Fibroblast of the conjunctiva (primary cell): ENCODE measurements at regions not wholly inside any gene's neighbourhood (a gene's known extent, or its start where the extent isn't known, plus 50 kb on each side); places are given as distances from the start of the nearest gene placed in this dataset.
"Not testable (repeated sequence)": the region's sequence is repeated elsewhere in the genome, so short reads cannot be mapped to it uniquely, and the experiment has no call there.

ENCODE experiments used
- DNase-seq: peaks from one replicate; pipeline ENCODE4 v3.0.0-alpha.2; 2010; ENCODE audit warnings: low read depth

DNA sequence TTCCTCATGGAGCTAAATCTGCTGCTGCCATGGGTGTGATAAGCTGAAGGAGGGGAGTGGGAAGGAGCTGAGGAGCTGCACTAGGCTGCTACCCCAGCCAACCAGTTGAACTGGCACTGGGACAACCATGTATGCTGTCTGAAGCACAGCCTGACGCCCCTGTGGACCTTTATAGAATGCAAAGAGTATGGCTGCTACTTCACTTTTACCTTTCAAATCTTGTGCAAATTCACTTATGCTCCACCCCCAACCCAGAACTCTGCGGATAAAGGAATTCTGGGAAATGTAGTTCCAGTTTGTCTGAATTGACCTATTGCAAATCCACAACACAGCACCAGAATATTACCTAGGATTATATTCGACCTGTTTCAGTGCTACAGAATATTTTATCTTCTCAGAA lies 217.4 kb upstream of the SLC35B3 start:
- no peak for DNase-seq

DNA sequence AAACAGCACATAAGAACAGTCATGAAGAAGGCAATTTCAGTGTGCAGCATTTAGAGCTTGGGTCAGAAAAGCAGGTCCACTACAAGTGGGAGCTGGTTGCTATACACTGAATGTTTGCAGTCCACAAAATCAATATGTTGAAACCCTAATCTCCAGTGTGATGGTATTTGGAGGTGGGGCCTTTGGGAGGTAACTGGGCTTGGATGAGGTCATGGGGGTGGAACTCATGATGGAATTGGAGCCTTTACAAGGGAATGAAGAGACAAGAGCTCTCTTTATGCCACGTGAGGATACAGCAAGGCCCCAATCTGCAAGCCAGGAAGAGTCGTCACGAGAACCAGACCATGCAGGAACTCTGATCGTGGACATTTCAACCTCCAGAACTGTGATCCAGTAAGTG lies 216.7 kb upstream of the SLC35B3 start:
- DNase-seq, result no peak

DNA sequence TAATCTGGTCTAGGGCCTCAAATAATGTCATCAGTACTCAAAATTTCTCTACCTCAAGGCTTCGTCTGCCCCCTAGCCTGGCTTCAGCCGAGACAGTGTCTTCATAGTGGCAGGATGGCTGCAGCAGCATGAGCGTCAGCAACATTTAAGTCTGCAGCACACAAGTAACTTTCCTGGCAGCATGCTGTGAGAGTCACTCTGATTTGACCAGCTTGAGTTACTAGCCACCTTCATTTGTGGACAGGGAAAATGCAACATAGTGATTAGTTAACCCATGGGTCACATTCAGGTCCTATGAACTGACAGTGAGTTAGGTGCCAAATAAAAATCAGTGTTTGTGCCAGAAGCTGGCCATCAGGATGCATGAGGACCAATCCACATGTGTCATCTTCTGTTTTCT lies 209.9 kb upstream of the SLC35B3 start:
- no peak for DNase-seq

DNA sequence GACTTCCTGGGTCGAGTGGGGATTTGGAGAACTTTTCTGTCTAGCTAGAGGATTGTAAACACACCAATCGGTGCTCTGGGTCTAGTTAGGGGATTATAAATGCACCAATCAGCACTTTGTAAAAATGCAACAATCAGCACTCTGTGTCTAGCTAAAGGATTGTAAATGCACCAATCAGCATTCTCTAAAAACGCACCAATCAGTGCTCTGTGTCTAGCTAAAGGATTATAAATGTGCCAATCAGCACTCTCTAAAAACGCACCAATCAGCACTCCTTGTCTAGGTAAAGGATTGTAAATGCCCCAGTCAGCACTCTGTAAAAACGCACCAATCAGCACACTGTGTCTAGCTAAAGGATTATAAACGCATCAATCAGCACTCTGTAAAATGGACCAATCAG lies 209.0 kb upstream of the SLC35B3 start:
- no peak for DNase-seq

DNA sequence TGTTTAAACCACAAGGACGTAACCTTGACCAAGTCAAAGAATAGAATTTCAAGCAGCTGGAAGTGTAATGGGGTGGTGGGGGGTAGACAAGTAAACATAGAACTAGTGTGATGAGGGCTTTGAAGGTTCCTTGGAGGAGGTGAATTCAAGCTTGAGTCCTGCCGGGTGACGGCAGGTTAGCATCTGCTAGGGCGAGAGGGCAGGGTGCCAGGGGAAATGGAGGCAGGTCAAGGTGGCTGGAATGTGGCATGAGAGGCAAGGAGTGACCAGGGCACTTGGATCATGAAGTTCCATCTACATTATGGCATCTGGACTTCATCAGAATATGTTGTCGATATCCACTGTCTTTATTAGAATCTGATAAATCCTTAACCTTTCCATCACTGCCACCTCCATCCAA lies 207.5 kb upstream of the SLC35B3 start:
- no peak for DNase-seq

DNA sequence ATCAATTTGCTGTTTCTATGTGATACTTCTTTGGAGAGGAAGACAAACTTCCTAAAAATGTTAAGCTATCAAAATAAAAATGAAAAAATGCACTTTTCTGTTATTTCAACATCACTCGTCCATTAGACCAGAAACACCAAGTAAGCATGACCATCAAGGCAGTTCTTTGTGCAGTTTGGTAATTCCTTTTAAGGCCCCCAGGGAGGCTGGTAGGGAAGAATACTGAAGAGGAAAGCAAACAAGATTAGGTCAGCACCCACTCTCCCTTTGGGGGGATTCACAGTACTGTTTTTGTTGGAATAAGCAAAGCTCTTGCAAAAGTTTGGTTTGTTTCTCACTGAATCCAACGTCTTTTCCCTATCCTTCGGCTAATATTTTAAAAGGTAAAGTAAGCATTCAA lies 206.8 kb upstream of the SLC35B3 start:
- DNase-seq, result no peak

DNA sequence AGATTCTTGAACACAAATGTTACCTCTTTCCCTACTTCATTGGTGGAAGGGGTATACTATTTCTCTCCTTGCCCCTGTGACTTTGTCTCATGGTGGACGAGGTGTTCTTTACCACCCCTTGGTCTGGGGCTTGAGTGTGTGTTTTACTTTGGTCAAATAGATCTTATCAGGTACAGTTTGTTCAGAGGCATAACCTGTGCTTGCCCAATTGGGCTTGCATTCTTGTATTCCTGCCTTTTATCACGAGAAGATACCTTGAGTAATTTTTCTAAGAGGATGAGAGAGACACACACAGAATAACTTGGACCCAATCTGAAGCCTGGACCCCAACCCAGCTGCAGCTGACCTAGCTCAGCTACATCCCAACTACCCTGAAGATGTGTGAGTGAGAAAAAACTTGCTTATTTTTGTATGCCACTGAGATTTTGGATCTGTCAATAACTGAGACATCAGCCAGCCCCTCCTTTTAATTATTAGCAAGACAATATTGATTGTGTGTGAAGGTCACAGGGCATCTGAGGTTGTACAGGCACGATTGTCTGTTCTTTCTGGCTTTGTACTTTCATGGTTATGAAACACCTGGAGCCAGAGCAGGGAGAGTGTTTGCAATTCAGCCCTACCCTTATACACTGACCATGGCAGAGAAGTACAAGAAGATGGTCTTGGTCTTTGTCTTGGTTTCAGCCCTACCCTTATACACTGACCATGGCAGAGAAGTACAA lies 204.7 kb upstream of the SLC35B3 start:
- no peak for DNase-seq

DNA sequence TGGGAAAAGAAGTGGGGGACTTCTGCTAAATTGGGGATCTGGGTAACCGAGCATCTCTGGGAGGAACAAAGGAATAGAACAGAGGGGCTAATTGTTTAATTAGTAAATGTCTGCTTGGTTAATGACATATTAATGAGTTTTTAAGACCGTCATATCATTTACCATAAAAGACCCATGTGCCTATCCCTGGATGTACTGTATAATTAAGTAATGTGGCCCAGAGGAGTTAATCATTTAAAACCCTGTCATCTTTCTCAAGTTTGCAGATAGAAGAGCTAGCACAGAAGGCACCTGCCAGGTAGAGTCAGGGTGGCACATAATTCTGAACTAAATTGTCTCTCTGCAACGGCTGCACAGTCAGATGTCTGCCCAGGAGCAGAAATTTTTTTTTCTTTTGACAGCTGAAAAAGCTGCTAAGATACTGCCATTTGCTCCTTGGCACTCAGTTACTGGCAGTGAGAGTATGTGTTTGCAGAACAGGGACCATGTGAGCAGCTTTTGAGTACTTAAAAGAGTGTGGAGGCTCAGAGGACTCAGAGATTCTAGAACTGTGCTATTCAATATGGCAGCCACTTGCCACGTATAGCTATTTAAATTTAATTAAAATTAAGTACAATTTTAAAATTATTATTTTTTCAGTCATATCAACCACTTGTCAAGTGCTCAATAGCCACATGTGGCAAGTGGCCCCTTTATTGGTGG lies 202.7 kb upstream of the SLC35B3 start:
- no peak for DNase-seq

DNA sequence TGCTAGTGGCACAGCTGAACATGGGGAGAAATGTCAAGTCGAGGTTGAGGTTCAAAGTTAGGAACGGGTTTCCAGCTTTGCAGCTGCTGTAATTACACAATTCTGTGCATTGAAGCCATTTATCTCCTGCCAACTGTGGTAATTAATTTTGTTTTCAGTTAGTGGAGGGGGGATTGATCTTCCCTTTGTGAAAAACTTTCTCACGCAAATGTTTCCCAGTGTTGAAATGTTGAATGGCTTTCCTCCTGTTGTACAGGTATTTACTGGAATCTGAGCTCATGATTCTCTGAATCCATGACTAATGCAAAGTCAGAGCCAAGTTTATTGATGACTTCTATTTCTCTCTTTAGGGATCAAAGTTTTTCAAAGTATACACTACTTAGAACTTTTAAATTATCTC lies 198.4 kb upstream of the SLC35B3 start:
- no peak for DNase-seq

DNA sequence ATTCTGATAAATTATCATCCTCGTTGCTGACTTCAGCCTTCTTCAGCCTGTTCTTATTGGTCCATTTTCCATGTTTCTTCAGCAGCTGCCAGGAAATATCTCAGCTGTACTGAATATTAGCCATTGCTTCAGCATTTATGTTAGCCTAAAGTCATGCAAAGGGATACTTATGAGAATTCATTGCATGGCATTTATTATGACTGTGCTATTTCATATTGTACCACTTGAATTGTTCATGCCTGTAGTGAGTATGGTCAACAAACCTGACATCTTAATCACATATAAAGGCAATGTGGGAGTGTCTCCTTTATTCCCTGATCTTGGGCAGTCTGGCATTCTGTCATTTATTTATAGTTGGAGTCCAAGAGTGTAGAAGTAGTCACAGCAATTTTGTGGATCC lies 193.4 kb upstream of the SLC35B3 start:
- DNase-seq, result no peak

DNA sequence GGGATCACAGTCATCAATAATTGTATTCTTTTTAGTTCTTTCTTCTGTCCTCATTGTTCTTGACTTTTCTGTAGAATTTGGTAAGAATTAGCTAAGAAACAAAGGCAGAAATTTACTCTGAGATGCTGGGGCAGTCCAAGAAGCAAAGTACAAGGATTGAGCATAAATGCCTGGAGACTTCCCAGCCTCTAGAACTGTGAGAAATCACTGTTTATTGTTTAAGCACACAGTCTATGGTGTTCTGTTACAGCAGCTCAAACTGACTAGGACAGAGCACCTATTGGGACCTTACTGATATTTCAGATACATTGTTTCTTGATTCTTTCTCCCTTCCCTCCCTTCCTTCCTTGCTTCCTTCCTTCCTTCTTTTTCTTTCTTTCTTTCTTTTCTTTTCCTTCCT lies 192.7 kb upstream of the SLC35B3 start:
- no peak for DNase-seq

DNA sequence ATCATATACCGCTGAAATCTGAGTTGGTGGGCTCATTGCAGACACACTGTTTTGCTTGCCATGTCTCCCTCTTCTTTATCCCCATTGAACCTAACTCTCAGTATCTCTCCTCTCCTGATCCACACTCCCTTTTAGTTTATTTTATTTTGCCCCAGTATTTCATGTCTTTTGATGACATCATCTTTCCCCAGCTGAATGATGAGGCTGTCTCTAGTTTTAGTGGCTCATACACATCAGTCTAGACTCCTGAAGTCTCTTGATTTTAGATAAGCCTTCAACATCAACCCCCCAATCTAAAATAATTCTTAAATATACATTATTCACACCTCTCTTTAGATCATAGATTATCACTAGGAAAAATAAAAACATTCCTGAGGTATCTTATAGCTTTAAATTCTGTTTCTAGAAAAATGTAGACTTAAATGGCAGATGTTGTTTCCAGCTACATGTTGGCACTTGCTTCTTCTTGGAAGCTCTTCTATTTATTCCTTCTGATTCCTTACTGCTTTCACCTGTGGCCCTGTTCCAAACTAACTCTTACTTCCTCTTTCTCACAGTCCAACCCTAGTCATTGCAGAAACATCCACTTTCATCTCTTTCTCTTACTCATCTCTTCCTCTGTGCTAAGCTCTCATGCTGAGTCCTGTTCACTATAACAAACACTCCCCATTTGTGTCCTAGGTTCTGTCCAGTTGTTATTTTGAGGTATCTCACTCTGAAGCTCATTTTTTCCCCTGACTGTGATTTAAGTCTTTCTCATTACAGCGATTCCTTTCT lies 191.9 kb upstream of the SLC35B3 start:
- DNase-seq, result peak; percentile 3

DNA sequence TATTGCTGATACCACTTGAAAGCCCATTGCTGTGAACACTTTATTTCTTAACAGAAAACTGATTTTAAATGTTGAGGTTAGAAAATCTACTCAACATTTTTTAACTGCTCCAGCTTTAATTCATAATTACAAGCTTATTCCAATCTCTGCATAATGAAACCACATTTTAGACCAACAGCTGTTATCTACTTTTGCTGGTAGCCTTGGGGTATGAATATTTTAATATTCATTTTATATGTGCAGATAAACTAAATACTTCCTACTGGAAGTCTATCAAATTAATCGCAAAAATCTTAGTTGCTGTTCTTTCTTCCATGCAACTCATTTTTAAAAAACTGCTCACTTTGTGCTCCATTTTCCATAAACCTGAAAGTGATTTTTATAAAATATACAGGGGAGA lies 189.3 kb upstream of the SLC35B3 start:
- no peak for DNase-seq

DNA sequence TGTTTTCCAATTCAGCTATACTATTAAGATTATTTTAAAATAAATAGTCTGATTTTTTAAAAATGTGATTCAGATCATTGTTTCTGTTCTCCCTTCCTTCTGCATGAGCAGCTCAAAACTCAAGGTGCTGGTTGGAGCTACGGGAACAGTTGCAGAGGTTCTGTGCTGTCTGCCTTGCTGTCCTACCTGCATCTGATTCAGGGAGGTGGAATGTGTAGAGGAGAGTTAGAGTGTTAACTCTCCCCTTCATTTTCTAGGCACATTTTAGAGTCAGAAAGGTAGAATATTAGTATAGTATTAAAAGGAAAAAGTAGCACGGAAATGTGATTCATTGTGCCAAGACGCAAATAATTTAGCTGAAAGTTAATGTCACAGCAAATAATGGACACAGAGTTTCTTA lies 188.1 kb upstream of the SLC35B3 start:
- no peak for DNase-seq

DNA sequence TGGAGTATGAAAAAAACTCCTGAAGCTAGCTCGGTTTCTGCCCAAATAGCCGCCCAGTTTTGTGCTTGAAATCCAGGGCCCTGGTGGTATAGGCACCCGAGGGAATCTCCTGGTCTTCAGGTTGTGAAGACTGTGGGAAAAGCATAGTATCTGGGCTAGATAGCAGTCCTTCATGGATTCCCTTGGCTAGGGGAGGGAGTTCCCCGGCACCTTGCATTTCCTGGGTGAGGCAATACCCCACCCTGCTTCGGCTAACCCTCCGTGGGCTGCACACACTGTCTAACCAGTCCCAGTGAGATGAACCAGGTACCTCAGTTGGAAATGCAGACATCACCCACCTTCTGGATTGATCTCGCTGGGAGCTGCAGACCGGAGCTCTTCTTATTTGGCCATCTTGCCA lies 184.5 kb upstream of the SLC35B3 start:
- DNase-seq, result no peak

DNA sequence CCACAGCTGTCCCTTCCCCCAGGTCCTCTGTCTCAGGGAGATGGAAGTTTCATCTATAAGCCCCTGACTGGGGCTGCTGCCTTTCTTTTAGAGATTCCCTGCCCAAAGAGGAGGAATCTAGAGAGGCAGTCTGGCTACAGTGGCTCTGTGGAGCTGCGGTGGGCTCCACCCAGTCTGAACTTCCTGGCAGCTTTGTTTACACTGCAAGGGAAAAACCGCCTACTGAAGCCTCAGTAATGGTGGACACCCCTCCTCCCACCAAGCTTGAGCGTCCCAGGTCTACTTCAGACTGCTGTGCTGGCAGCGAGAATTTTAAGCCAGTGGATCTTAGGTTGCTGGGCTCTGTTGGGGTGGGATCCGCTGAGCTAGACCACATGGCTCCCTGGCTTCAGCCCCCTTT lies 184.1 kb upstream of the SLC35B3 start:
- DNase-seq, result not testable (repeated sequence)

DNA sequence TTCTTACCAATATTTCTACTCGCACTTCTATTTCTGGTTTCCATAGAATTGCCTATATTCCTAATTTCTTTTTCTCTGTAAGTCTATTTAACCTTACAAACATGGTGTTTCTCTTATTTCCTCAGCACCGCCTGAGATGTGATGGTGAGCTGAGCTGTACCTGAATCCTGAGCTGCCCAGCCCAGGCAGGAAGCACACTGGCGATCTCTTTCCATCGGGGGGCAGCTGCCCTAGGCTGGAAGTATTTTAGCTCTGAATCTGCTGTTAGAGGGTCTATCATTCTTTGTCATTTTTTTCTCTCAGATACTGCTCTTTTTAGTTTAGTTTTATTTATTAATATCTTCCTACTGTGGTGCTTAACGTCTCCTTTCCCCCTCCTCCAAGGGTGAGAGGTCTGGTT lies 173.4 kb upstream of the SLC35B3 start:
- DNase-seq, result no peak

DNA sequence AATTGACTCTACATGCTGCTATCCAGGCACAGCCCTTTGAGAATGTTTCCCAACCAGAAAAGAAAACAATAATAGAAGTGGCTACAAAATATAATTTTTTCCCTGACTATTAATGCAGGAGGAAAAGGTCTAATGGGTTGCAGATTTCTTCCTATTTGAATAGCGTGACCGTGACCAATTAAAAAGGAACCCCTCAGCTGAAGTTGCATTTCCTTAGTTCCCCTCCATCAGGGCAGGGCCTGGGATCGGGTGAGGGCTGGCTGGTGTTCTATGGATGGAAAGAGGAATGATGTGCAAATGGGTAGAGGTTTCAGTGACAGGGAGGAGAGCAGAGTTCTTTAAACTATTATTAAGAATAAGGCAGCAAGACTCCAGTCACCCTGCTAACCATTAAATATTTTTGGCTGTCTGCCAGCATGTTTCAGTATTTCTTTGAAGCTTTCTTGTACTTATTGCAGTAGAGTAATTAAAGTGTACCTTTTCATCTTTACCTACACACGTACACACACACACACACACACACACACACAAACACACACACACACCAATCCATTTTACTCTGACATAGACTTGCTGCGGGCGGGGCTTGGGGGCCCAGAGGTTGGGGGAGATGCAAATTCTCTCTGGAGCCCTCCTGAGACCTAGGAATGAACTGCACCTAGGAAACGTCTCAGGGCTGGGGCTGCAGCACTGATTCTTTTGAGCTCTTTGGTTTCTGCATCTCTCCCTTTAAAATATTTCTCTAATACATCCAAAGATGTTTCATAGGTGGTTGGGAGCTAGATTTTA lies 154.8 kb upstream of the SLC35B3 start:
- DNase-seq, result no peak

DNA sequence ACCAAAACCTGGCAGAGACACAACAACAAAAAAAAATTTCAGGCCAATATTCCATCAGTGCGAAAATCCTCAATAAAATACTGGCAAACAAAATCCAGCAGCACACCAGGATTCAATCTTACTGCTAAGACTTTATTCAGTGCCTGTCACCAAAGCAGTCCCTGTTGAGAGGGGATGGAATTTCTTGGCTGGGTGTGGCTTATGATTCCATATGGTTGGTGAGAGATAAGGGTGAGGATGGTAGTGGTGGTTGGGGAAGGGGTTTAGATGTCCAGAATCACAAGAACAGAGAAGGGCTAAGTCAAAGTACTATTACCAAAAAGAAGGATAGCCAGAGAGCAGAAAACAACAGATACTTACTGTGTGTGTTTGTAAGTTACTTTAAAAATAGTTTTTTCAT lies 152.8 kb upstream of the SLC35B3 start:
- DNase-seq, result no peak

DNA sequence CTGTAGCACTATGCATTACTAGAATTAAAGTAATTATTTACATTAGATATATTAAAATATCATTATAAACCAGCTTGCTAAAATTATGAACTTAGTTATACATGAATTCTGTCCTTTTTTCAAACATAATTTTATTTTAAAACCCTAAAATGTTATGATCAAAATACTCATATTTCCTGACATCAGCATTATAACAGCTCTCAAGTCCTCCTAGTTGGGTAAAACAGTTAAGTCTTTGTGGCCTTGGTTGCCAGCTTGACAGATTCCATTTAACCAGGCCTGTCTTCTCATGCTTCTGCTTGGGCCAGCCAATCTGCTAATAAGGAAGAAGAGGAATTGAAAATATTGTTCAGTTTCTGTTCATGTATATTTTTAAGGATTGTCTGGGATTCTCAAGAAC lies 147.9 kb upstream of the SLC35B3 start:
- DNase-seq, result no peak

DNA sequence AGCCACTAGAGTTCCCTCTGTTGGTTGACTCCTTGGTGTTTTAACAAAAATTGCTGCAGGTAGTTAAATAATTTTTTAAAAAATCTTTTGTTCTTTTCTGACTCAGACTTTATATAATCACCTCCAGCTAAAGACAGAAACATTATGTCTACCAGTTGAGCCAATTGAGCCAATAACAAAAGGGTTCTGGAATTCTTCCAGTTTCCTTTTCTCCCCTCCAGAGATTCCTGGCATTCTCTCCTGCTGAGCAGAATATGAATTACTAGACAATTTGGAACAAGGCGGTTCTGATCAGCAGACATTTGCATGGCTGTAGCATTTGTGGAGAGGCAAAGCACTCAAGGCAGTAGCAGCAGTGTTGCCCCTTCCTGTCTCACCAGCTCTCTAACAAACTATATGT lies 144.0 kb upstream of the SLC35B3 start:
- no peak for DNase-seq

DNA sequence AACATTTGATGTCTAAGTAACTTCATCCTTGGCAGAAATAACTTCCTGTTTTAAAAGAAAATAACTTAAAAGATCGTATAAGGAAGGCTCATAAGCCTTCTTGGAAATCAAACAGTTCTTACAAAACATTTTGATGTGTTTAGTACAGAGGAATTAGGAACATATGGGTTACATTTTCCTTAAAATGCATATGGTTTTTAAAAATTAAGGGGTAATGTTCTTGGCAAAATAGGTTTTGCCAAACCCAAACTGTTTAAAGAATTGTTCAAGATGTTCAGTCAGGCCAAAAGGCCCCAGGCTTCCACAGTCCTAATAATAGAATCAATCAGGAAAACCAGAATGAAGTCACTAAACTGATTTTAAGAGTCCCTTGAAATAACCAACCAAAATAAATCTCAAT lies 142.7 kb upstream of the SLC35B3 start:
- no peak for DNase-seq
